SU-DHL-6 (cell line): ENCODE measurements at regions not wholly inside any gene's neighbourhood (a gene's known extent, or its start where the extent isn't known, plus 50 kb on each side); places are given as distances from the start of the nearest gene placed in this dataset.

Experiments used
- H2AFZ ChIP-seq: fragments of 200-600 bp; sonication (generic); 2 replicates; pipeline ENCODE4 v1.6.1; 2014; ENCODE audit warnings: low read depth, mild to moderate bottlenecking, moderate library complexity, mixed read lengths, antibody characterized with exemption, low read length; ENCODE audit not compliant: severe bottlenecking
- H3F3A ChIP-seq: fragments of 200-600 bp; shearing (Covaris generic); 2 replicates; pipeline ENCODE4 v1.6.0; 2016; ENCODE audit warnings: antibody characterized with exemption, mild to moderate bottlenecking; ENCODE audit not compliant: insufficient read depth
- H3K27ac ChIP-seq: fragments of 200-600 bp; sonication (generic); 2 replicates; pipeline ENCODE4 v1.5.1; 2016; ENCODE audit warnings: low read depth, mild to moderate bottlenecking, low read length, moderate library complexity, mixed read lengths
- H3K27me3 ChIP-seq: fragments of 200-600 bp; sonication (generic), shearing (Covaris generic); 2 replicates; pipeline ENCODE4 v1.6.0; 2014; ENCODE audit warnings: mild to moderate bottlenecking, low read length
- H3K36me3 ChIP-seq: fragments of 200-600 bp; sonication (generic); 2 replicates; pipeline ENCODE4 v1.6.1; 2014; ENCODE audit warnings: mild to moderate bottlenecking, low read length, mixed read lengths
- H3K4me2 ChIP-seq: fragments of 300-600, 200-600 bp; shearing (Covaris generic), sonication (generic); 2 replicates; pipeline ENCODE4 v1.6.0; 2014; ENCODE audit warnings: low read length, low read depth, mild to moderate bottlenecking; ENCODE audit not compliant: poor library complexity, severe bottlenecking
- H3K4me3 ChIP-seq: fragments of 200-600 bp; sonication (generic); 2 replicates; pipeline ENCODE4 v1.5.1; 2014; ENCODE audit warnings: antibody characterized with exemption, low read length, mild to moderate bottlenecking, mixed read lengths; ENCODE audit not compliant: insufficient read depth, poor library complexity, severe bottlenecking
- H3K79me2 ChIP-seq: fragments of 200-600 bp; sonication (generic); 2 replicates; pipeline ENCODE4 v1.6.1; 2014; ENCODE audit warnings: mild to moderate bottlenecking, low read length, moderate library complexity; ENCODE audit not compliant: insufficient read depth
- H3K9ac ChIP-seq: fragments of 200-600 bp; sonication (generic); 2 replicates; pipeline ENCODE4 v1.7.0; 2014; ENCODE audit warnings: mild to moderate bottlenecking, low read length
- H3K9me2 ChIP-seq: fragments of 200-600 bp; sonication (generic); replicated peaks from 2 replicates; pipeline ENCODE4 v1.6.1; 2014; ENCODE audit warnings: low read length; ENCODE audit not compliant: insufficient read depth
- H3K9me3 ChIP-seq: fragments of 200-600 bp; sonication (generic); 2 replicates; pipeline ENCODE4 v1.6.1; 2014; ENCODE audit warnings: low read length, mixed read lengths; ENCODE audit not compliant: insufficient read depth
- H4K20me1 ChIP-seq: fragments of 200-600 bp; sonication (generic); 2 replicates; pipeline ENCODE4 v1.6.1; 2014; ENCODE audit warnings: low read depth, mild to moderate bottlenecking, antibody characterized with exemption, low read length, moderate library complexity, mixed read lengths
- EZH2phosphoT487 ChIP-seq: fragments of 200-600 bp; sonication (generic), shearing (Covaris generic); conservative IDR thresholded peaks from 2 replicates; pipeline ENCODE4 v1.6.1; 2018; ENCODE audit warnings: mild to moderate bottlenecking, antibody characterized with exemption, low read length, moderate library complexity, mixed read lengths
- TF ChIP-seq, protein P1 (sequence below): fragments of 200-600 bp; sonication (generic); IDR thresholded peaks from one replicate; pipeline ENCODE4 v1.5.1; 2017; ENCODE audit warnings: antibody characterized with exemption, mild to moderate bottlenecking, low read length, moderate library complexity; ENCODE audit not compliant: insufficient read depth, poor library complexity, severe bottlenecking

DNA sequence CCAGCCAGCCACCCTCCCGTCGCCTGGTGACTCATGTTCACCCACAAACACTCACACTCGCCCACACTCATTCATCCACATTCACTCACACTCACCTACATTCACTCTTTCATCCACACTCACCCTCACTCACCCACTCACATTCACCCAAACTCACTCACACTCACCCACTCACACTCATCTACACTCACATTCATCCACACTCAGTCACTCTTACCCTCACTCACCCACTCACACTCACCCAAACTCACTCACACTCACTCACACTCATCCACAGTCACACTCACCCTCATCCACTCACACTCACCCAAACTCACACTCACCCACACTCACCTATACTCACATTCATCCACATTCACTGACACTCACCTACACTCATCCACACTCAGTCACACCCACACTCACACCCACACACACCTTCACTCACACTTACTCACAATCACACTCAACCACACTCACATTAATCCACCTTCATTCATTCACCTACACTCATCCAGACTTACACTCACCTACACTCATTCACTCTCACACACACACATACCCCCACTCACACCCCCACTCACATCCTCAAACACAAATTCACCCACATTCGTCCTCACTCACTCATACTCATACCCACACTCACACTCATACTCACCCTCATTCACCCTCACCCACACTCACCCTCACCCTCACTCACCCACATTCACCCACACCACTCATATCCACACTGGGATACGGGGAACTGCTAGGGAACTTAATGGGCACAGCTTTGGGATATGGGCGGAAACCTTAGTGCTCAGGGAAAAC is 2221.6 kb upstream of the AGA start:
- Histone ChIP-seq H3K9ac (no peak overlapping the region), H3K9me3 (no peaks in the 10 kb centered on the region), H3K79me2 (no peaks in the 10 kb centered on the region), H3F3A (no peaks in the 10 kb centered on the region), H2AFZ (no peak overlapping the region), H3K27me3 (no peaks in the 10 kb centered on the region), H3K36me3 (no peaks in the 10 kb centered on the region), H3K4me3 (no peak overlapping the region), H3K9me2 (no peaks in the 10 kb centered on the region), H4K20me1 (no peaks in the 10 kb centered on the region), H3K27ac (no peak overlapping the region), H3K4me2 (no peak overlapping the region)
- TF ChIP-seq, protein P1, sequence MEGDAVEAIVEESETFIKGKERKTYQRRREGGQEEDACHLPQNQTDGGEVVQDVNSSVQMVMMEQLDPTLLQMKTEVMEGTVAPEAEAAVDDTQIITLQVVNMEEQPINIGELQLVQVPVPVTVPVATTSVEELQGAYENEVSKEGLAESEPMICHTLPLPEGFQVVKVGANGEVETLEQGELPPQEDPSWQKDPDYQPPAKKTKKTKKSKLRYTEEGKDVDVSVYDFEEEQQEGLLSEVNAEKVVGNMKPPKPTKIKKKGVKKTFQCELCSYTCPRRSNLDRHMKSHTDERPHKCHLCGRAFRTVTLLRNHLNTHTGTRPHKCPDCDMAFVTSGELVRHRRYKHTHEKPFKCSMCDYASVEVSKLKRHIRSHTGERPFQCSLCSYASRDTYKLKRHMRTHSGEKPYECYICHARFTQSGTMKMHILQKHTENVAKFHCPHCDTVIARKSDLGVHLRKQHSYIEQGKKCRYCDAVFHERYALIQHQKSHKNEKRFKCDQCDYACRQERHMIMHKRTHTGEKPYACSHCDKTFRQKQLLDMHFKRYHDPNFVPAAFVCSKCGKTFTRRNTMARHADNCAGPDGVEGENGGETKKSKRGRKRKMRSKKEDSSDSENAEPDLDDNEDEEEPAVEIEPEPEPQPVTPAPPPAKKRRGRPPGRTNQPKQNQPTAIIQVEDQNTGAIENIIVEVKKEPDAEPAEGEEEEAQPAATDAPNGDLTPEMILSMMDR = no peak
- no peak for TF ChIP-seq EZH2phosphoT487

DNA sequence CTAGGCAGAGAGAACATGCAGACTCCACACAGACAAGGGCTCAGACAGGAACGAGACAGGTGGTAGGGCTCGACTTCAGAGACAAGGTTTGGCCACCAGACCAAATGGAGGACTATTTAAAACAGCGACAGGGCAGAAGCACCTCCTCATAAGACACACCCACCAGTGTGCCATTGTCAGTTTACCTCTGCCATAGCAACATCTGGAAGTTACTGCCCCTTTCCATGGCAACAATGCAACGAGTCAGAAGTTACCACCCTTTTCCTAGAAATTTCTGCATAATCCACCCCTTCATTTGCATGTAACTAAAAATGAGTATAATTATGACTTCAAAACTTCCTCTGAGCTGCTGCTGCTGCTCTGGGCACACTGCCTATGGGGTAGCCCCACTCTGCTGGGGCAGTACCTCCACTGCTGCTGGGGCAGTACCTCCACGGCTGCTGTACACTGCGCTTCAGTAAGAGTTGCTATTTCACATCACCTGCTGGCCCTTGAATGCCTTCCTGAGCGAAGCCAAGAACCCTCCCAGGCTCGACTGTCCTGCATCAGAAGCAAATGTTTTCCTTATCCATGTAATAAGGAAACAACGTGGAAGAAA is 2222.3 kb upstream of the AGA start:
- Histone ChIP-seq H3K36me3 (no peaks in the 10 kb centered on the region), H3K4me3 (no peak overlapping the region), H3K79me2 (no peaks in the 10 kb centered on the region), H4K20me1 (no peaks in the 10 kb centered on the region), H2AFZ (no peak overlapping the region), H3K27ac (no peak overlapping the region), H3K9ac (no peak overlapping the region), H3K9me2 (no peaks in the 10 kb centered on the region), H3F3A (no peaks in the 10 kb centered on the region), H3K27me3 (no peaks in the 10 kb centered on the region), H3K4me2 (no peak overlapping the region), H3K9me3 (no peaks in the 10 kb centered on the region)
- TF ChIP-seq EZH2phosphoT487 = no peak
- TF ChIP-seq, protein P1 = no peak

DNA sequence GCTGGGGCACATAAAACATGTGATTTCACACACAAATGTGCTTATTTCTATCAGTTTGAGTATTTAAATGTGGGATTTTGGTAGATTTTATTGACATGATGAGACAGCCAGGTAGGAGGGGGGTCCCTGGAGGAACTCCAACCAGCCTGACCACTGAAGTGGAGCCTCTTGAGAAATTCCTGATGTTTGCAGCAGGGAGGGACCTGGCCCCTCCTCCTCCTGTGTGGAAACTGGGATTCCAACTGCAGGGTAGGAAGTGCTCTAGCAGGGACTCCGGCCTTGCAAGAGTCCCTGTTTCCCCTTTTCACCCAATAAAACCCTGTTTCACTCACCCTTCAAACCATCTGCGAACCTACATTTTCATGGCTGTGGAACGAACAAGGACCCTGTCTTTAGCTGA is 2224.0 kb upstream of the AGA start:
- H3F3A ChIP-seq = no peaks in the 10 kb centered on the region
- no peak for TF ChIP-seq EZH2phosphoT487
- TF ChIP-seq, protein P1 = no peak
- no peak overlapping the region for H2AFZ ChIP-seq
- H3K4me2 ChIP-seq = no peak overlapping the region
- H3K9me3 ChIP-seq = no peaks in the 10 kb centered on the region
- H3K79me2 ChIP-seq = no peaks in the 10 kb centered on the region
- H3K27me3 ChIP-seq = no peaks in the 10 kb centered on the region
- no peaks in the 10 kb centered on the region for H3K36me3 ChIP-seq
- H4K20me1 ChIP-seq = no peaks in the 10 kb centered on the region
- no peak overlapping the region for H3K4me3 ChIP-seq
- H3K9me2 ChIP-seq = no peaks in the 10 kb centered on the region
- no peak overlapping the region for H3K27ac ChIP-seq
- H3K9ac ChIP-seq = no peak overlapping the region
